ENCODE measurements at regions not wholly inside any gene's neighbourhood (a gene's known extent, or its start where the extent isn't known, plus 50 kb on each side); places are given as distances from the start of the nearest gene placed in this dataset.

DNA sequence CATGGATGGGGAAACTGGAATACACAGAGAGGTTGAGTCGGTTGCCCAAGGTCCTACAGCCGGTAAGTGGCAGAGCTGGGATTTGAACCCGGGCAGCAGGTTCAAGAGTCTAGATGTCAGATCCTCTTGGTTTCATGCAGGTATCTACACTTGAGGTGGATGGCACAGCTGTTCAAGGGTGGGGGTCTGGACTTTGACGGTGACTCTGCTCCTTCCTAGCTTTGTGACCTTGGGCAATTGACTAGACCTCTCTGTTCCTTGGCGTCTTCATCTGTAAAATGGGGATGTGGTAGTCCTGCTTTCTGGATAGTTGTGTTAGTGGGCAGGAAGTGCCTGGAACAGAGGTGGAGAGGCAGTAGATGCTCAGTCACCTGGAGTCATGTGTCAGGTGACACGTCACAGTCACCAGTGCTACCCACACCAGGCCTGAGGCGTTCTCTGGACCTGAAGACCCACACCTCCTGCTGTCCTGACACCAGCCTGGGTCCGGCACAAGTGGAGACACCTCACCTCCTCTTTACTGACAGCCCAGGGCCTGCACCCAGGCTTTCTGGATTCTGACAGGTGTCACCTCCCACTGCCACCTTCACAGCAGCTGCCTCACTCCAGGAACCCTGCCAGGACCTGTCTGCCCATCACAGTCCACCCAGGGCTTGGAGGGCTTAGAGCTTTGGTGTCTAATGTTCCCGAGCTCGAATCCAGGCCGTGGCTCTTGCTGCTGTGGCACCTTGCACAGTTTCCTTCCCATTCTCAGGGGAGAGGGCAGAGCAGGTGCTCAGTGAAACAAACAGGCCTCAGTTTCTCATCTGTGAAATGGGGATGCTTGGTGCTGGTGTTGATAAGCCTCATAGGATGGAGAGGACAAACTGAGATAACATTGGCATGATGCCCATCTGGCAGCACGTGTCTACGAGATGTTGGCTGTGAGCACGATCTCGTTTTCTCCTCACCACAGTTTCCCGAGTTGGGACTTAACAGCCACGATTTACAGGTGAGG lies 83.2 kb upstream of the RUNX3 start:
- Histone ChIP-seq H3K9ac (ENCODE audit: extremely low read depth, low read length, poor library complexity, severe bottlenecking) (no peak overlapping the region), H3K4me3 (ENCODE audit: low read length) (no peak overlapping the region), H3K27me3 (ENCODE audit: control insufficient read depth, insufficient read depth, low read length, poor library complexity, severe bottlenecking) (no peaks in the 10 kb centered on the region), H3K27ac (ENCODE audit: low read depth, low read length) (no peak overlapping the region), H3K9me3 (ENCODE audit: control insufficient read depth, low read length) (no peaks in the 10 kb centered on the region), H3K4me1 (ENCODE audit: control insufficient read depth, insufficient read depth, low read length) (no peaks in the 10 kb centered on the region), H3K36me3 (ENCODE audit: control insufficient read depth, insufficient read depth, low read length) (no peaks in the 10 kb centered on the region)
- Mint-ChIP-seq H3K27ac (no peak overlapping the region), H3K9me3 (no peaks in the 10 kb centered on the region), H3K4me1 (peaks cover 8% of the 10 kb centered on the region), H3K36me3 (ENCODE audit: low read depth) (no peaks in the 10 kb centered on the region), H3K4me3 (no peak overlapping the region), H3K27me3 (ENCODE audit: insufficient read depth) (peaks cover 2% of the 10 kb centered on the region)
- DNase-seq, result no peak
- 94 to 98% methylated on average over 13 to 17 of the region's 17 CpGs for WGBS, 2 experiments (ENCODE audit: insufficient coverage in 1 of 2, insufficient read length in 1 of 2)
- TF ChIP-seq, protein P1, sequence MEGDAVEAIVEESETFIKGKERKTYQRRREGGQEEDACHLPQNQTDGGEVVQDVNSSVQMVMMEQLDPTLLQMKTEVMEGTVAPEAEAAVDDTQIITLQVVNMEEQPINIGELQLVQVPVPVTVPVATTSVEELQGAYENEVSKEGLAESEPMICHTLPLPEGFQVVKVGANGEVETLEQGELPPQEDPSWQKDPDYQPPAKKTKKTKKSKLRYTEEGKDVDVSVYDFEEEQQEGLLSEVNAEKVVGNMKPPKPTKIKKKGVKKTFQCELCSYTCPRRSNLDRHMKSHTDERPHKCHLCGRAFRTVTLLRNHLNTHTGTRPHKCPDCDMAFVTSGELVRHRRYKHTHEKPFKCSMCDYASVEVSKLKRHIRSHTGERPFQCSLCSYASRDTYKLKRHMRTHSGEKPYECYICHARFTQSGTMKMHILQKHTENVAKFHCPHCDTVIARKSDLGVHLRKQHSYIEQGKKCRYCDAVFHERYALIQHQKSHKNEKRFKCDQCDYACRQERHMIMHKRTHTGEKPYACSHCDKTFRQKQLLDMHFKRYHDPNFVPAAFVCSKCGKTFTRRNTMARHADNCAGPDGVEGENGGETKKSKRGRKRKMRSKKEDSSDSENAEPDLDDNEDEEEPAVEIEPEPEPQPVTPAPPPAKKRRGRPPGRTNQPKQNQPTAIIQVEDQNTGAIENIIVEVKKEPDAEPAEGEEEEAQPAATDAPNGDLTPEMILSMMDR (conservative IDR thresholded peaks at IDR 0.05), result no peak

GRCh38 chr1:25011943-25012638 lies 82.0 kb upstream of the RUNX3 start:
- no peak overlapping the region for H3K27ac Mint-ChIP-seq
- Histone ChIP-seq H3K9ac (ENCODE audit: extremely low read depth, low read length, poor library complexity, severe bottlenecking) (no peak overlapping the region), H3K27me3 (ENCODE audit: control insufficient read depth, insufficient read depth, low read length, poor library complexity, severe bottlenecking) (no peaks in the 10 kb centered on the region), H3K36me3 (ENCODE audit: control insufficient read depth, insufficient read depth, low read length) (no peaks in the 10 kb centered on the region), H3K4me1 (ENCODE audit: control insufficient read depth, insufficient read depth, low read length) (no peaks in the 10 kb centered on the region), H3K9me3 (ENCODE audit: control insufficient read depth, low read length) (no peaks in the 10 kb centered on the region), H3K27ac (ENCODE audit: low read depth, low read length) (no peak overlapping the region), H3K4me3 (ENCODE audit: low read length) (no peak overlapping the region)
- H3K36me3 Mint-ChIP-seq (ENCODE audit: low read depth), result no peaks in the 10 kb centered on the region
- DNase-seq, result no peak
- H3K4me1 Mint-ChIP-seq, result peaks cover 9% of the 10 kb centered on the region
- no peaks in the 10 kb centered on the region for H3K9me3 Mint-ChIP-seq
- no peak overlapping the region for H3K4me3 Mint-ChIP-seq
- TF ChIP-seq, protein P1 (conservative IDR thresholded peaks at IDR 0.05), result no peak
- H3K27me3 Mint-ChIP-seq (ENCODE audit: insufficient read depth), result peaks cover 2% of the 10 kb centered on the region
- 69 to 75% methylated on average over 8 to 11 of the region's 13 CpGs for WGBS, 2 experiments (ENCODE audit: insufficient coverage in 1 of 2, insufficient read length in 1 of 2)

DNA sequence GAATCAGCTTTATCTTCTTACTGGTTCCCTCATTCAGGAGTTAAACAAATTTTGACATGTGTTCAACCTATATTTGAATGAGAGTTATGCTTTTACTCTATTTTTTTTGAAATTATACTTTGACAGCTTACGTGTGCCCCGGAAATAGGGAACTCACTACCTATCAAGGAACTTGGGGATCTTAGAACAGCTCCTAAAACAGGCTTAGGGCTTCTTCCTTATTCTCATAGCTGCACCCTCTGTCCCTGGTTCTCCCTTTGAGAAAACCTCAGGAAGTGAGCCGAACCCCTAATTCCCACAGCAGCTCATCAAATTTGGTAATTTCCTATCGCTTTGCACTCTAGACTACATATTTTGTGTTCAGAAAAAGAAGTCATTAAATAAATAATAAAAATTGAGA lies 81.2 kb upstream of the RUNX3 start:
- Histone ChIP-seq H3K9ac (ENCODE audit: extremely low read depth, low read length, poor library complexity, severe bottlenecking) (no peak overlapping the region), H3K9me3 (ENCODE audit: control insufficient read depth, low read length) (no peaks in the 10 kb centered on the region), H3K27me3 (ENCODE audit: control insufficient read depth, insufficient read depth, low read length, poor library complexity, severe bottlenecking) (no peaks in the 10 kb centered on the region), H3K4me1 (ENCODE audit: control insufficient read depth, insufficient read depth, low read length) (no peaks in the 10 kb centered on the region), H3K36me3 (ENCODE audit: control insufficient read depth, insufficient read depth, low read length) (no peaks in the 10 kb centered on the region), H3K4me3 (ENCODE audit: low read length) (no peak overlapping the region), H3K27ac (ENCODE audit: low read depth, low read length) (no peak overlapping the region)
- TF ChIP-seq, protein P1 (conservative IDR thresholded peaks at IDR 0.05), result no peak
- Mint-ChIP-seq H3K4me3 (no peak overlapping the region), H3K4me1 (peaks cover 17% of the 10 kb centered on the region), H3K36me3 (ENCODE audit: low read depth) (no peaks in the 10 kb centered on the region), H3K9me3 (no peaks in the 10 kb centered on the region), H3K27ac (no peak overlapping the region), H3K27me3 (ENCODE audit: insufficient read depth) (peaks cover 2% of the 10 kb centered on the region)
- WGBS, 2 experiments (ENCODE audit: insufficient coverage in 1 of 2, insufficient read length in 1 of 2), result 90 to 100% methylated on average over 2 to 4 of the region's 4 CpGs
- no peak for DNase-seq
